HG03575 (cell line): ENCODE measurements at regions not wholly inside any gene's neighbourhood (a gene's known extent, or its start where the extent isn't known, plus 50 kb on each side); places are given as distances from the start of the nearest gene placed in this dataset.

ENCODE experiments used
- ATAC-seq: cut with Tn5 transposase; IDR thresholded peaks from one replicate; pipeline ENCODE4 v1.9.1; 2021; ENCODE audit not compliant: unreplicated experiment, insufficient number of reproducible peaks, low FRiP score; ENCODE audit errors: extremely low read depth

DNA sequence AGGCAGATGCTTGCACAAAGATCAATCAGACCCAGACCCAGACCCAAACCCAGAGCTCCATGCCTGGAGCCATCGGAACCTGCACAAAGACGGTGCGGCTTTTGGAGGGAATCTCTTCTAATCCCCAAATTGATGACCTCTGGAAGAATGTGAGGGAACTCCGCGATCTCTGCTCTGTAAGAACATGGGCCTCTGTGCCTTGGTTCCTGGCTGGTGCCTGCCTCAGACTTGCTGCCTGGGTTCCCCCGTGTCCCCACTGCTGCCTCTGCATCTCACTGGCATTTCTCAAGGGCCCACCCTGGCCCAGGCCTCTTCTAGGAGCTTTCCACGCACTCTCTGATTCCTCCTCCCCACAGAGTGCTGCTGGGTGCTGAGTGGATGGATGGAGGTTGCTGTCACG lies 1044.4 kb downstream of the TBC1D22A start:
- no peak for ATAC-seq

GRCh38 chr22:47805394-47805935 lies 1043.0 kb downstream of the TBC1D22A start:
- no peak for ATAC-seq

- no peak for ATAC-seq
Measured at GRCh38 chr22:47804281-47804680, 1041.8 kb downstream of the TBC1D22A start.

GRCh38 chr22:47802421-47802820 lies 1040.0 kb downstream of the TBC1D22A start:
- no peak for ATAC-seq

DNA sequence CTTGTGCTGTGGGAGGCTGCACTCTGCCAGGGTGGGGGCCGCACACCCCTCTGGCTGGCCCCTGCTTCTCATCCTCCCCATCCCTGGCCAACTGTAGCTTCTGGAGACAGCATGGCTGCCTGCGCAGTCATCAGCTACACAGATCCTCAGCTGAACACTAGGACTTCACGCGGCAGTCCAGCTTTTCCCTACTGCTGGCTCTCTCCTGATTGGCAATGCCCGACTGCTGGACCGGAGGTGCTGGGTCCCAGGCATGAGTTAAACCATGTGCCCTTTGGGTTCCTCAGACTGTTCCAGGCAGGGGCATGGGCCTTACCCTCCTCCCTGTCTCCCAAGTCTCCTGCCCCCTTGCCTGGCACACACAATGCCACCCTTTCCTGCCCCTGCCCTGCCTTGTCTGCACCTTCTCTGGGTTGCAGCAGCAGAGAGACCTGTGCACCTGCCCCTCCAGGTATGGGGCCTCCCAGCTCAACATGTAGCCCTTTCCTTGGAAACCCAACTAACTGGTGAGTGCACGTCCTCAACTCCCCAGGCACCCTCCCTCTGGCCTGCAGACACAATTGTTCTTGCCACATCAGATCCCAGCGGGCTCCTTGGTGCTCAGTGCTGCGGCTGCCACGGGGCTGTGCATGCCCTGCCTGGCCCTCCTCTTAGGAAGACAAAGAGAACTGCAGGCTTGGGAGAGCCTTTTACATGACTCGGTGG lies 1039.2 kb downstream of the TBC1D22A start:
- ATAC-seq, result no peak

DNA sequence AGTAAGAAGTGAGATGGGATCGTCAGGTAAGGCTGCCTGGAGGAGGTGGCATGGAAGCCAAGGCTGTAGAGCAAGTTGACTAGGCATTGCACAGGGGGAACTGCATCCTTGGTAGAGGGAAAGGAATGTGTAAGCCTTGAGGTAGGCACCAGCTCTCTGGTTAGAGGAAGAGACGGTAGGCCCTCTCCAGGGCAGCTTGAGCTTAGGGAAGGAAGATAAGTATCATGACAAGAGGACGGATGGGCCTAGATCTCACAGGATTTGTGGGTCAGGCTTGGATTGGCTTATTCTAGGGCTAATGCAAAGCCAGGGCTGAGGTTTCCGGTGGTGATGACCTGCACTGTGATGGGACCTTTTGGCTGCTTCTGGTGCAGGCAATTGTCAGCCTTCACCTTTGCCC lies 1035.8 kb downstream of the TBC1D22A start:
- ATAC-seq, result no peak

GRCh38 chr22:47797342-47797945 lies 1035.0 kb downstream of the TBC1D22A start:
- no peak for ATAC-seq

GRCh38 chr22:47796128-47796908 lies 1033.9 kb downstream of the TBC1D22A start:
- no peak for ATAC-seq

- no peak for ATAC-seq
Measured at GRCh38 chr22:47795477-47796127, 1033.2 kb downstream of the TBC1D22A start.

DNA sequence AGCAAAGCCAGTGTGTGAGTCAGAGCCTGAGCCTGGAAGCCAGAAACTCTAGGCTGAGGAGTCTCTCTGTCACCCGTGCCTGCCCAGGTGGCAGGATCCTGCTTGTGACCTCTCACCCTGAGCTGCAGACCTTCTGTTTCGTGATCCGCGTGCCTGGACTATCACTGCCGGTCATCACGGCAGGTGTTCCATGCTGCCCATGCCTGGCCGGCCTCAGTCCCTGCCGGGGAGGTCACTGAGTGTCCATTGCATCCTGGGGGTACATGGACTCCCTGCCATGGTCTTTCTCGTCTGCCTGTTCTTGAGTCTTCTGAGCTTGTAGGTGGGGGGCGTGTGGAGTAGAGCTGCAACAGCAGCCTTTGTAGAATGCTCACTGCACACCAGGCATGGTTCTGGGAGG lies 1032.4 kb downstream of the TBC1D22A start:
- ATAC-seq, result no peak

DNA sequence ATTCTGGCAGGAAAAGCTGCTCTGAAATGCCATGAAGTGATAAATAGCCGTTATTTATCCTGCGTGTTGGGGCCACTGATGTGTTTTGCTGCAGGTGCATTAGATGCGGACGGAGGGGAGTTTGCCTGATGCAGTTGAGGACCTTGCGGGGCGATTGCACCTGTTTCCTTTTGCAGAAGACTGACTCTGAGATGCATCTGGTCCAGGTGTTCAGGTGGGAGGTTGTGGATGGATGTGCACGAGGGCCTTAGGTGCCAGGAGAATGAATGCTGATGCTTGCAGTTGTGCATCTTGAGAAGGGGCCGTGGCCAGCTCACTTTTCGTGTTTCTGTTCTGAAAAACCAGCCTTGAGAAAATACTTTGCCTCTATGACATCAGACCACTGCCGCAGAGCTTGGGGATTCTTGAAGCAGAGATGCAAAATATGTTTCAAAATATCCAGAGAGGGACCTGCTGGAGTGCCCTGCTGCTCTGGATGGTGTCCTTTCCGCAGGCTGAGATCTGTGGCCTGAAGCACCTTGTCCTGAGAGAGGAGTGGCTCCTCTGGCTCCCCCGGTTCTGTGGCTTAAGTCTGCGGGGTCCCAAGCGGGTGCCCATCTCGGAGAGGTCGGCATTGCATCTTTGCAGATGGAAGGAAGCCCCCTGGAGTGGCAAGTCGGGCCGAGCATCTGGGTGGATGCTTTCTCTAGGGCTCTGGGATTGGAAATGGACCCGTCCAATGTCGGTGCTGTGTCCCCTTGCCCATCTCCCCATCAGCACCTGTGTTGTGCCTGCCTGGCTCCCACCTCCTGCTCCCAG lies 1031.1 kb downstream of the TBC1D22A start:
- no peak for ATAC-seq

GRCh38 chr22:47789171-47789570 lies 1026.7 kb downstream of the TBC1D22A start:
- ATAC-seq, result no peak

- no peak for ATAC-seq
Measured at GRCh38 chr22:47788461-47788860, 1026.0 kb downstream of the TBC1D22A start.

GRCh38 chr22:47787501-47788227 lies 1025.2 kb downstream of the TBC1D22A start:
- no peak for ATAC-seq

GRCh38 chr22:47786650-47787290 lies 1024.3 kb downstream of the TBC1D22A start:
- ATAC-seq, result no peak

DNA sequence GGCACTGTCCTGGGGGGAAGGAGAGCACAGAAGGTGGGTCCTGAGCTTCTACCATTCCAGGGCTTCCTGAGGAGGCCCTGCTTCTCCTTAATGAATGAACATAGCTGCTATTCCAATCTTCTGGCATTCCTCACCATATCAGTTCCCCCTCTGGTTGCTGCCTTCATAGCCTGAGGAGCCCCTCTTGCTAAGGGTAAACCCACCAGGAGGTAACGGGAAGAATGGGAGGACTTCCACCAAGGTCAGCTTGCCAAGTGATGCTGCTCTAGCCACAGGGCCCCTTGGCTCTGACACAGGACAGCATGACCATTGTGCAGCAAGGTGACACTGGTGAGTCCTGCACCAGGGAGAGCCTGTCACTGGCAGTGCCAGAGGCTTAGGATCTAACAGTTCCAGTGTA lies 1022.5 kb downstream of the TBC1D22A start:
- no peak for ATAC-seq

DNA sequence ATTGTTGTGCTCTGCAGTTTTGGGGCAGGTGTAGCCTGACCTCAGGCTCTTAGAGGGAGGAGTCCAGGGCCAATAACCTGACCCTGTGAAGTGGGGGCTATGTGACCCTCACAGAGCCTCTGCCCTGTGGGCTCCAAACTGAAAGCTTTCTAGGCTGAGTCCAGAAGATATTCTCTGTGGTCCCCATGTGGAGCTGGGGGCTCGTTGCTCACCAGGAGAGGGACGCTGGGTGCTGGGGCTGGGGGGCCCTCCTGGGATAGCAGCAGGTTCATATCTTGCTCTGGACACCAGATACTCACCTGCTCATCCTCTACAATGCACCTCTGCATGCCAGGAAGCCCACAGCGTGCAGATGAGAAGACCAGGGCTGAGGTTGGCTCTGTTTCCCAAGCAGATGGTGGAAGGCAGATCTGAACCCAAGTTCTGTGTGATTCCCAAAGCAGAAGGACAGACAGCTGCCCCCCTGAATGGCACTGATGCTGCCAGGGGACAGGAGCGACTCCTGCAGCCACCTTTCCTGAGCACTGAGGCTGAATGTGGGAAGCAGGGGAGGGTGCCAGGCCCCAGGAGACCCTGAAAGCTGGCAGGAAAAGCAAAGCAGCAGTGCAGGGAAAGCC lies 1022.0 kb downstream of the TBC1D22A start:
- ATAC-seq, result no peak
